RWPE2 (cell line): ENCODE measurements at regions not wholly inside any gene's neighbourhood (a gene's known extent, or its start where the extent isn't known, plus 50 kb on each side); places are given as distances from the start of the nearest gene placed in this dataset.

Source experiments
- ATAC-seq: fragments of 200-7000 bp; cut with Tn5 transposase; 3 replicates; pipeline ENCODE4 v1.9.1; 2021; ENCODE audit warnings: low read depth
- DNase-seq: peaks from one replicate; pipeline ENCODE4 v3.0.0-alpha.2; 2020; ENCODE audit warnings: low spot score
- H3K27ac ChIP-seq: fragments of 450-650 bp; 2 replicates; pipeline ENCODE4 v1.5.1; 2017; ENCODE audit warnings: mild to moderate bottlenecking; ENCODE audit not compliant: poor library complexity, severe bottlenecking
- H3K27me3 ChIP-seq: fragments of 250-450 bp; sonication (Bioruptor Pico); 2 replicates; pipeline ENCODE4 v1.5.1; 2021; ENCODE audit warnings: mild to moderate bottlenecking, moderate library complexity; ENCODE audit not compliant: insufficient read depth, poor library complexity, severe bottlenecking
- H3K36me3 ChIP-seq: fragments of 250-450 bp; sonication (Bioruptor Pico); 2 replicates; pipeline ENCODE4 v1.5.1; 2020; ENCODE audit warnings: low read depth, mild to moderate bottlenecking, moderate library complexity
- H3K4me1 ChIP-seq: fragments of 250-450 bp; sonication (Bioruptor Pico); 2 replicates; pipeline ENCODE4 v1.5.1; 2021; ENCODE audit warnings: mild to moderate bottlenecking, moderate library complexity; ENCODE audit not compliant: insufficient read depth, poor library complexity, severe bottlenecking
- H3K4me3 ChIP-seq: fragments of 250-450 bp; sonication (Bioruptor Pico); 2 replicates; pipeline ENCODE4 v1.5.1; 2021; ENCODE audit warnings: mild to moderate bottlenecking, moderate library complexity; ENCODE audit not compliant: severe bottlenecking
- H3K9me3 ChIP-seq: fragments of 250-450 bp; sonication (Bioruptor Pico); 2 replicates; pipeline ENCODE4 v1.5.1; 2021; ENCODE audit warnings: mild to moderate bottlenecking, moderate library complexity; ENCODE audit not compliant: severe bottlenecking
- CTCF ChIP-seq: fragments of 450-650 bp; IDR thresholded peaks from one replicate; pipeline ENCODE4 v1.5.1; 2017; ENCODE audit warnings: mild to moderate bottlenecking, moderate library complexity; ENCODE audit not compliant: poor library complexity, severe bottlenecking

GRCh38 chr3:124592658-124593441, 137.4 kb upstream of the UMPS start:
- Histone ChIP-seq H3K4me1 (peaks cover 7% of the 10 kb centered on the region), H3K9me3 (no peaks in the 10 kb centered on the region), H3K27me3 (no peaks in the 10 kb centered on the region), H3K27ac (no peak overlapping the region), H3K4me3 (no peak overlapping the region), H3K36me3 (no peaks in the 10 kb centered on the region)
- no peak for TF ChIP-seq CTCF
- no peak for DNase-seq
- ATAC-seq: peak; percentile 95

- DNase-seq: no peak
- H3K9me3 ChIP-seq: no peaks in the 10 kb centered on the region
- peaks cover 7% of the 10 kb centered on the region for H3K4me1 ChIP-seq
- no peaks in the 10 kb centered on the region for H3K36me3 ChIP-seq
- no peak for TF ChIP-seq CTCF
- ATAC-seq: no peak
- H3K4me3 ChIP-seq: no peak overlapping the region
- H3K27ac ChIP-seq: no peak overlapping the region
- H3K27me3 ChIP-seq: no peaks in the 10 kb centered on the region
These were observed 136.8 kb upstream of the UMPS start for GRCh38 chr3:124593442-124593829.

GRCh38 chr3:124594581-124594980, 135.7 kb upstream of the UMPS start:
- Histone ChIP-seq H3K4me3 (no peak overlapping the region), H3K27me3 (no peaks in the 10 kb centered on the region), H3K27ac (no peak overlapping the region), H3K4me1 (peaks cover 7% of the 10 kb centered on the region), H3K9me3 (no peaks in the 10 kb centered on the region), H3K36me3 (no peaks in the 10 kb centered on the region)
- DNase-seq (no peak), ATAC-seq (no peak)
- TF ChIP-seq CTCF: no peak

- Histone ChIP-seq H3K27me3 (no peaks in the 10 kb centered on the region), H3K27ac (no peak overlapping the region), H3K4me3 (no peak overlapping the region), H3K36me3 (no peaks in the 10 kb centered on the region), H3K9me3 (no peaks in the 10 kb centered on the region), H3K4me1 (peaks cover 12% of the 10 kb centered on the region)
- ATAC-seq: no peak
- no peak for TF ChIP-seq CTCF
- DNase-seq: no peak
These were observed 133.0 kb upstream of the UMPS start for GRCh38 chr3:124597273-124597672.

GRCh38 chr3:124597979-124598378, 132.3 kb upstream of the UMPS start:
- peaks cover 11% of the 10 kb centered on the region for H3K4me1 ChIP-seq
- no peak for DNase-seq
- no peak for TF ChIP-seq CTCF
- no peaks in the 10 kb centered on the region for H3K36me3 ChIP-seq
- H3K27me3 ChIP-seq: no peaks in the 10 kb centered on the region
- H3K9me3 ChIP-seq: no peaks in the 10 kb centered on the region
- no peak for ATAC-seq
- no peak overlapping the region for H3K4me3 ChIP-seq
- no peak overlapping the region for H3K27ac ChIP-seq
